Stomach (tissue), 4 donors: ENCODE measurements at regions not wholly inside any gene's neighbourhood (a gene's known extent, or its start where the extent isn't known, plus 50 kb on each side); places are given as distances from the start of the nearest gene placed in this dataset.
"Not testable (repeated sequence)": the region's sequence is repeated elsewhere in the genome, so short reads cannot be mapped to it uniquely, and the experiment has no call there.

Source experiments
- POLR2A ChIP-seq, 4 donors: fragments of 450-650 bp; IDR thresholded peaks; one replicate each; pipeline ENCODE4 v1.6.1; 2016; ENCODE audit warnings: antibody characterized with exemption in 4 of 4, control low read depth in 2 of 4, mild to moderate bottlenecking in 1 of 4, moderate library complexity in 1 of 4
- TF ChIP-seq, protein P1 (sequence below), 7 experiments: fragments of 450-650 bp in 4 of 7; fragments of 200-600 bp in 3 of 7; sonication (generic) in 3 of 7; IDR thresholded peaks; one replicate each; pipeline ENCODE4 v1.5.1; 2016 to 2019; ENCODE audit warnings: antibody characterized with exemption in 7 of 7, control low read depth in 2 of 7, mild to moderate bottlenecking in 1 of 7

DNA sequence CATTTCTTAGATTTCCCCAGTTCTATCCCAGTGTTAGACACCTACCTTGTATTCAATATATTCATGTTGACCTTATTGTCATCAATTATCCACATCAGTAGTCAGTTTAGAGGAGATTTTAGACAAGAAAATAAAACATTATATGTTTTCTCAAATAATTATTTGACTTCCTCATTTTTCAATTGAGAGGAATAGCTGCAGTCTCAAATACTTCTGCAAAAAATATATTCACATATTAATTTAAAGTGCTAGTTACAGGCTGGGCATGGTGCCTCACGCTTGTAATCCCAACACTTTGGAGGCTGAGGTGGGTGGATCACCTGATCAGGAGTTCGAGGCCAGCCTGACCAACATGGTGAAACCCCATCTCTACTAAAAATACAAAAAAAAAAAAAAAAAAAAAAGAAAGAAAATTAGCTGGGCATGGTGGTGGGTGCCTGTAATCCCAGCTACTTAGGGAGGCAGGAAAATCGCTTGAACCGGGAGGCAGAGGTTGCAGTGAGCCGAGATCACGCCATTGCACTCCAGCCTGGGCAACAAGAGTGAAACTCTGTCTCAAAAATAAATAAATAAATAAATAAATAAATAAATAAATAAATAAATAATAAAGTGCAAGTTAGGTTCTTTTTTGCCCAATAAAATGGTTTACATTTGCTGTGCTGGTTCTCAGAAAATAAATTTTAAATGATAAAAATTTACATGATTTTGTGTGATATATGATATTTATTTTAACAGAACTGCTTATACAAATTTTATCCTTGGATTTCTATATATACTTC is 565.3 kb upstream of the GOLIM4 start:
- TF ChIP-seq, protein P1, sequence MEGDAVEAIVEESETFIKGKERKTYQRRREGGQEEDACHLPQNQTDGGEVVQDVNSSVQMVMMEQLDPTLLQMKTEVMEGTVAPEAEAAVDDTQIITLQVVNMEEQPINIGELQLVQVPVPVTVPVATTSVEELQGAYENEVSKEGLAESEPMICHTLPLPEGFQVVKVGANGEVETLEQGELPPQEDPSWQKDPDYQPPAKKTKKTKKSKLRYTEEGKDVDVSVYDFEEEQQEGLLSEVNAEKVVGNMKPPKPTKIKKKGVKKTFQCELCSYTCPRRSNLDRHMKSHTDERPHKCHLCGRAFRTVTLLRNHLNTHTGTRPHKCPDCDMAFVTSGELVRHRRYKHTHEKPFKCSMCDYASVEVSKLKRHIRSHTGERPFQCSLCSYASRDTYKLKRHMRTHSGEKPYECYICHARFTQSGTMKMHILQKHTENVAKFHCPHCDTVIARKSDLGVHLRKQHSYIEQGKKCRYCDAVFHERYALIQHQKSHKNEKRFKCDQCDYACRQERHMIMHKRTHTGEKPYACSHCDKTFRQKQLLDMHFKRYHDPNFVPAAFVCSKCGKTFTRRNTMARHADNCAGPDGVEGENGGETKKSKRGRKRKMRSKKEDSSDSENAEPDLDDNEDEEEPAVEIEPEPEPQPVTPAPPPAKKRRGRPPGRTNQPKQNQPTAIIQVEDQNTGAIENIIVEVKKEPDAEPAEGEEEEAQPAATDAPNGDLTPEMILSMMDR (IDR thresholded peaks at IDR 0.05), result not testable (repeated sequence)
- TF ChIP-seq POLR2A (IDR thresholded peaks at IDR 0.05), result not testable (repeated sequence)
